ENCODE measurements at regions not wholly inside any gene's neighbourhood (a gene's known extent, or its start where the extent isn't known, plus 50 kb on each side); places are given as distances from the start of the nearest gene placed in this dataset.

GRCh38 chr11:26127336-26127735 is 204.6 kb upstream of the ANO3 start:
- TF ChIP-seq, protein P1, sequence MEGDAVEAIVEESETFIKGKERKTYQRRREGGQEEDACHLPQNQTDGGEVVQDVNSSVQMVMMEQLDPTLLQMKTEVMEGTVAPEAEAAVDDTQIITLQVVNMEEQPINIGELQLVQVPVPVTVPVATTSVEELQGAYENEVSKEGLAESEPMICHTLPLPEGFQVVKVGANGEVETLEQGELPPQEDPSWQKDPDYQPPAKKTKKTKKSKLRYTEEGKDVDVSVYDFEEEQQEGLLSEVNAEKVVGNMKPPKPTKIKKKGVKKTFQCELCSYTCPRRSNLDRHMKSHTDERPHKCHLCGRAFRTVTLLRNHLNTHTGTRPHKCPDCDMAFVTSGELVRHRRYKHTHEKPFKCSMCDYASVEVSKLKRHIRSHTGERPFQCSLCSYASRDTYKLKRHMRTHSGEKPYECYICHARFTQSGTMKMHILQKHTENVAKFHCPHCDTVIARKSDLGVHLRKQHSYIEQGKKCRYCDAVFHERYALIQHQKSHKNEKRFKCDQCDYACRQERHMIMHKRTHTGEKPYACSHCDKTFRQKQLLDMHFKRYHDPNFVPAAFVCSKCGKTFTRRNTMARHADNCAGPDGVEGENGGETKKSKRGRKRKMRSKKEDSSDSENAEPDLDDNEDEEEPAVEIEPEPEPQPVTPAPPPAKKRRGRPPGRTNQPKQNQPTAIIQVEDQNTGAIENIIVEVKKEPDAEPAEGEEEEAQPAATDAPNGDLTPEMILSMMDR (IDR thresholded peaks at IDR 0.05; ENCODE audit: low read depth, low read length), result no peak
- H3K4me3 ChIP-seq (ENCODE audit: low read depth, low read length), result no peak overlapping the region

DNA sequence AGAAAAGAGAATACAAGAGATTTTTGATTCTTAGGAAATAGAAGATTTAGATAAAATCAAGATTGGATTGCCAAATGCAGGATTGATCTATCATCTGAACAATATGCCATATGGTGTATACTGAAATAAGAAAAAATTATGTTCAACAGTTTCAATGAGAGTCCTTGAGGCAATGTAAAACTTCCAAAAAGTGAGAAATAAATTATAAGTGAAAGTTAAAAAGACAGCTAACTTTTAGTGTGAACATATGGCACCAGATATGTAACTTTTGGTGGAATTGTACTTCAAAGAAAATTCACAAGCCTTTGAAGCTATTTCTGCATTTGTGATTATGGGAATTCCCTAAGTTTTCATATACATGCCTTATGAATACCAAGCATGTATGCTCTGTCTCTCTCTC is 200.5 kb upstream of the ANO3 start:
- no peak overlapping the region for H3K4me3 ChIP-seq (ENCODE audit: low read depth, low read length)
- TF ChIP-seq, protein P1 (IDR thresholded peaks at IDR 0.05; ENCODE audit: low read depth, low read length), result no peak

- TF ChIP-seq, protein P1 (IDR thresholded peaks at IDR 0.05; ENCODE audit: low read depth, low read length), result no peak
- H3K4me3 ChIP-seq (ENCODE audit: low read depth, low read length), result no peak overlapping the region
These were observed 197.9 kb upstream of the ANO3 start for GRCh38 chr11:26134053-26134452.

- TF ChIP-seq, protein P1 (IDR thresholded peaks at IDR 0.05; ENCODE audit: low read depth, low read length), result no peak
- H3K4me3 ChIP-seq (ENCODE audit: low read depth, low read length), result no peak overlapping the region
These were observed 197.2 kb upstream of the ANO3 start for GRCh38 chr11:26134481-26135355.

DNA sequence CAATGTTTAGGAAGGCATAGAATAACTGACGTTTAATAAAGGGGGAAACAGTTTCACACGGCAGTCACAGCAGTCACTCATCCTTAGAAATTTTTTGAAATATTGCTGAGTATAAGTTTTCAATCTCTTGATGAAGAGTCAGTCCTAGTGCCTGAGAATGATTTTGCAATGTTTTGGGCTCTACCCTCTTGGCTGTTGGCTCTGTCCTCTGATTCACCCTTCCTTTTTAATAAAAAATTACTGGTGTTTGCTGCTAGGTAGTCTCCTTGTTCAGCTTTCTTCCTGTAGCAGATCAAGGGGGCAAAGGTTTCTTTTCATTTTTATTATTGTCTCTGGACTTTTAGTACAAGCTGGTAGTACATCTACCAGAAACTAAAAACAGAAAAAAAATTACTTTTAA is 194.3 kb upstream of the ANO3 start:
- H3K4me3 ChIP-seq (ENCODE audit: low read depth, low read length), result no peak overlapping the region
- TF ChIP-seq, protein P1 (IDR thresholded peaks at IDR 0.05; ENCODE audit: low read depth, low read length), result no peak

DNA sequence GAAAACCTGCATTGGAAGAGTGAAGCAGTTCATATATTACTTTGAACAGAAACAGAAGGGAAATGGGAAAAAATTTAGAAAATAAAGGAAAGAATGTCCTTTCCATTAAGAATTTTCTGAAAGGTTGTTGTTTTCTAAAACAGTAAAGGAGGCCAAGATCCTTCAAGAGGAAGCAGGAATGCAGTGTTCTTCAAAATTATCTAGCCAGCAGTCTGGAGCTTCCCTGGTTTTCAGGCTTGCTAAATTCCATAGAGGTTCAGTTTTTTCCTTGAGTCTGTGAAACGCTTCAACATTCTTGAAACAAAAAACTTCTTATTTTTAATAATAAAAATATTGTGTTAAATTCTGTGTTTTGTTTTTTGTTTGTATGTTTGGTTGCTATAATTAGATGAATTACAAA is 189.0 kb upstream of the ANO3 start:
- TF ChIP-seq, protein P1 (IDR thresholded peaks at IDR 0.05; ENCODE audit: low read depth, low read length), result no peak

DNA sequence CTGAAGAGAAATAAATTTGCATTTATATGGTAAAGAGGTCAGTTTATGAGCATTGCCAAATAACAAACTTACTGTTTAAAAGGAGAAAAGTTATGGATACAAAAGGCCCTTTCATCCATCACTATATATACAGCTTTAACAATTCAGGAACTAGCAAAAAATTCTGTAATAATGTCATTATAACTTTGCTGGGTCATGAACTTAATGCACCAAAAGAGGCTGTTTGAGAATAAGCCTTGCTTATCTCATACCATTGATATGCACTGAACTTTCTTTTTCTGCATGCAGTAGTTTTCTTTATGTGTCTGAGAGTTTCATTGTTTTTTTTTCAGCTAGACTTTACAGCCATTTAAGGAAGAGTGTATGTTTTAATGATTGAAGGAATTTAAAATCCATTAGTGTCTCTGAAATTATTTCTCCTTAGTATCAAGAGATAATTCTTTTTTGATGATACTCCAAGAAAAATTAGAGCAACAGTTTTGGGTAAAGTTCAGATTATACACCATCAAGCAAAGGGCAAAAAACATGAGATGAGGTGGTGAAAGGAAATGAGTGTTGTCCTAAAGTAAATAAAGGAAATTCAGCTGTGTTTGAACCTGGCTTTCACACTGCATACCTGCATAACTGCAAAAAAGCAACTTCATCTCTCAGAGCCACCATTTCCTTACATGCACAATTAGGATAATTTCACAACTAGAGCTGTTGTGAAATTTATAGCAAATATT is 188.2 kb upstream of the ANO3 start:
- TF ChIP-seq, protein P1 (IDR thresholded peaks at IDR 0.05; ENCODE audit: low read depth, low read length), result no peak

More for the DNA sequence above, 189.0 kb upstream of the ANO3 start:
- no peak overlapping the region for H3K4me3 ChIP-seq (ENCODE audit: low read depth, low read length)

More for the DNA sequence above, 188.2 kb upstream of the ANO3 start:
- no peak overlapping the region for H3K4me3 ChIP-seq (ENCODE audit: low read depth, low read length)
